Left cardiac atrium (tissue), 4 donors: ENCODE measurements at regions not wholly inside any gene's neighbourhood (a gene's known extent, or its start where the extent isn't known, plus 50 kb on each side); places are given as distances from the start of the nearest gene placed in this dataset.
"Not testable (repeated sequence)": the region's sequence is repeated elsewhere in the genome, so short reads cannot be mapped to it uniquely, and the experiment has no call there.

Experiments
- ATAC-seq, 2 donors: fragments of 200-7000 bp; cut with Tn5 transposase; one replicate each; pipeline ENCODE4 v1.9.1; 2020; ENCODE audit warnings: mild to moderate bottlenecking in 2 of 2, moderate library complexity in 2 of 2
- DNase-seq: peaks from one replicate; pipeline ENCODE4 v3.0.0-alpha.2; 2020
- intact Hi-C, 2 donors: fragments of 100-400 bp; cut with DNase I; formaldehyde crosslinking; loops; one replicate each; pipeline versions ENCODE4 v1.14.1 to v1.15.1; 2022 to 2023
- donor health status: DM: no; HTN: yes; CAD: no.
- donor health status: DM: no; HTN: yes; CAD: no; lungs with severe emphysema.
- donor health status: DM: yes; HTN: yes; CAD: no.
- donor health status: Dilated cardiomyopathy.

GRCh38 chr17:54435966-54436365, 464.7 kb upstream of the TOM1L1 start:
- ATAC-seq (no peak), DNase-seq (no peak)
- intact Hi-C loops = no loop called here

- intact Hi-C loops = no loop called here
- DNase-seq (no peak), ATAC-seq (no peak)
These were observed 460.8 kb upstream of the TOM1L1 start for GRCh38 chr17:54439816-54440215.

- no peak for ATAC-seq
- no peak for DNase-seq
- intact Hi-C loops = no loop called here
These were observed 449.6 kb upstream of the TOM1L1 start for GRCh38 chr17:54451051-54451450.

- intact Hi-C loops = no loop called here
- DNase-seq (no peak), ATAC-seq (peak in 1 of 2 donors; percentile 65)
These were observed 447.8 kb upstream of the TOM1L1 start for GRCh38 chr17:54452666-54453348.

- DNase-seq (no peak), ATAC-seq (no peak)
- intact Hi-C loops = no loop called here
These were observed 445.3 kb upstream of the TOM1L1 start for GRCh38 chr17:54455251-54455868.

GRCh38 chr17:54465443-54465842, 435.2 kb upstream of the TOM1L1 start:
- ATAC-seq, DNase-seq, intact Hi-C loops: not testable (repeated sequence)

- no peak for DNase-seq
These were observed 433.8 kb upstream of the TOM1L1 start for GRCh38 chr17:54466875-54467274.

GRCh38 chr17:54482843-54483242, 417.8 kb upstream of the TOM1L1 start:
- DNase-seq (no peak), ATAC-seq (no peak)
- intact Hi-C loops = no loop called here

More at GRCh38 chr17:54466875-54467274, 433.8 kb upstream of the TOM1L1 start:
- ATAC-seq = no peak
- intact Hi-C loops = no loop called here

GRCh38 chr17:54493691-54494090, 407.0 kb upstream of the TOM1L1 start:
- no peak for ATAC-seq
- intact Hi-C loops = no loop called here
- DNase-seq = no peak

- DNase-seq = no peak
- ATAC-seq = no peak
- intact Hi-C loops = no loop called here
These were observed 405.6 kb upstream of the TOM1L1 start for GRCh38 chr17:54494721-54495715.

- intact Hi-C loops = no loop called here
- ATAC-seq (no peak), DNase-seq (no peak)
These were observed 395.2 kb upstream of the TOM1L1 start for GRCh38 chr17:54505404-54505803.

- no peak for DNase-seq
- intact Hi-C loops = no loop called here
- no peak for ATAC-seq
These were observed 381.9 kb upstream of the TOM1L1 start for GRCh38 chr17:54518706-54519105.

- ATAC-seq (no peak), DNase-seq (no peak)
- intact Hi-C loops = no loop called here
These were observed 379.5 kb upstream of the TOM1L1 start for GRCh38 chr17:54521137-54521536.

GRCh38 chr17:54524501-54524900, 376.2 kb upstream of the TOM1L1 start:
- DNase-seq = no peak
- intact Hi-C loops = no loop called here
- ATAC-seq = no peak

- ATAC-seq (no peak), DNase-seq (no peak)
- intact Hi-C loops = no loop called here
These were observed 372.7 kb upstream of the TOM1L1 start for GRCh38 chr17:54527941-54528340.

GRCh38 chr17:54530398-54530797, 370.3 kb upstream of the TOM1L1 start:
- no peak for DNase-seq
- intact Hi-C loops = no loop called here
- no peak for ATAC-seq

- ATAC-seq (no peak), DNase-seq (no peak)
- intact Hi-C loops = no loop called here
These were observed 364.3 kb upstream of the TOM1L1 start for GRCh38 chr17:54536306-54536705.

- no peak for ATAC-seq
- no peak for DNase-seq
- intact Hi-C loops = no loop called here
These were observed 363.0 kb upstream of the TOM1L1 start for GRCh38 chr17:54537656-54538055.

GRCh38 chr17:54544249-54544648, 356.4 kb upstream of the TOM1L1 start:
- no peak for ATAC-seq
- no peak for DNase-seq
- intact Hi-C loops = no loop called here

GRCh38 chr17:54559883-54560282, 340.8 kb upstream of the TOM1L1 start:
- no peak for ATAC-seq
- intact Hi-C loops = no loop called here
- DNase-seq = no peak
